Ovary (tissue), 7 donors: ENCODE measurements at regions not wholly inside any gene's neighbourhood (a gene's known extent, or its start where the extent isn't known, plus 50 kb on each side); places are given as distances from the start of the nearest gene placed in this dataset.

ENCODE experiments used
- DNase-seq, 5 donors: peaks; one replicate each; pipeline ENCODE4 v3.0.0-alpha.2; 2019 to 2020
- H3K27ac ChIP-seq, 2 donors: fragments of 200-600 bp; one replicate each; pipeline versions ENCODE4 v1.5.1 to v1.8.0; 2019 to 2022
- H3K27me3 ChIP-seq: fragments of 200-600 bp; one replicate; pipeline ENCODE4 v1.8.0; 2022
- H3K36me3 ChIP-seq: fragments of 200-600 bp; sonication (generic); one replicate; pipeline ENCODE4 v1.5.1; 2019
- H3K4me1 ChIP-seq: one replicate; pipeline ENCODE4 v1.8.1; 2013; ENCODE audit warnings: mild to moderate bottlenecking, moderate library complexity; ENCODE audit not compliant: insufficient read depth
- H3K4me3 ChIP-seq: fragments of 200-600 bp; sonication (generic); one replicate; pipeline ENCODE4 v1.5.1; 2017
- H3K9me3 ChIP-seq, 2 donors: fragments of 200-600 bp in 1 of 2; sonication (generic) in 1 of 2; one replicate each; pipeline versions ENCODE4 v1.5.1 to v1.8.1; 2013 to 2019; ENCODE audit warnings: mild to moderate bottlenecking in 1 of 2, moderate library complexity in 1 of 2
- CTCF ChIP-seq, 3 donors: fragments of 450-650 bp in 2 of 3; fragments of 200-600 bp in 1 of 3; IDR thresholded peaks; one replicate each; pipeline versions ENCODE4 v1.5.1 to v1.8.0; 2016 to 2022; ENCODE audit warnings: antibody characterized with exemption in 3 of 3, mild to moderate bottlenecking in 1 of 3
- EP300 ChIP-seq: sonication (generic); formaldehyde crosslinking; IDR thresholded peaks from one replicate; pipeline ENCODE4 v1.6.1; 2017; ENCODE audit warnings: antibody characterized with exemption
- POLR2A ChIP-seq: fragments of 450-650 bp; IDR thresholded peaks from one replicate; pipeline ENCODE4 v1.6.1; 2017; ENCODE audit warnings: antibody characterized with exemption, mild to moderate bottlenecking, moderate library complexity
- whole genome bisulfite sequencing, 3 donors: extraction: QIAGEN DNeasy Blood & Tissue Kit in 1 of 3; methylation state at CpG; one replicate each; pipeline versions ENCODE4 v1.1.5 to v1.1.7; 2013 to 2017; 5-methylcytosine and 5-hydroxymethylcytosine counted together
- intact Hi-C, 4 donors: fragments of 100-400 bp; cut with DNase I; formaldehyde crosslinking; loops; one replicate each; pipeline versions ENCODE4 v1.11.0 to v1.15.1; 2022 to 2023
- donor health status: DM: no; HTN: no; CAD: no; lungs with moderate emphysema.
- donor health status: DM: no; HTN: no; CAD: no.
- donor health status: Bipolar disorder and iron deficiency.
- donor health status: DM: no; HTN: no; CAD: no.
- donor health status: DM: yes; HTN: yes; CAD: no.

- WGBS, 3 donors, result 80 to 93% (median 85%) methylated on average over 4 of the region's 4 CpGs
- Histone ChIP-seq H3K4me3 (no peak overlapping the region), H3K9me3 (no peaks in the 10 kb centered on the region), H3K27me3 (no peaks in the 10 kb centered on the region), H3K27ac (no peak overlapping the region), H3K4me1 (no peaks in the 10 kb centered on the region), H3K36me3 (no peaks in the 10 kb centered on the region)
- DNase-seq, result no peak
- intact Hi-C loops, result no loop called here
- TF ChIP-seq POLR2A, result no peak
- no peak for TF ChIP-seq CTCF (IDR thresholded peaks at IDR 0.05)
- TF ChIP-seq EP300, result no peak
These were observed 126.7 kb upstream of the TSPAN5 start for GRCh38 chr4:98784947-98785706.

GRCh38 chr4:98781641-98782357 is 123.4 kb upstream of the TSPAN5 start:
- TF ChIP-seq EP300, result no peak
- no peak for TF ChIP-seq POLR2A
- TF ChIP-seq CTCF (IDR thresholded peaks at IDR 0.05), result no peak
- Histone ChIP-seq H3K27me3 (no peaks in the 10 kb centered on the region), H3K4me1 (peaks cover 5% of the 10 kb centered on the region), H3K4me3 (no peak overlapping the region), H3K36me3 (no peaks in the 10 kb centered on the region), H3K9me3 (no peaks in the 10 kb centered on the region), H3K27ac (no peak overlapping the region)
- no peak for DNase-seq
- 72 to 76% (median 73%) methylated on average over 5 of the region's 5 CpGs for whole genome bisulfite sequencing, 3 donors
- intact Hi-C loops, result no loop called here

GRCh38 chr4:98780926-98781325 is 122.5 kb upstream of the TSPAN5 start:
- H3K4me1 ChIP-seq, result peaks cover 5% of the 10 kb centered on the region
- H3K27me3 ChIP-seq, result no peaks in the 10 kb centered on the region
- no peaks in the 10 kb centered on the region for H3K9me3 ChIP-seq
- TF ChIP-seq CTCF (IDR thresholded peaks at IDR 0.05) (no peak), POLR2A (no peak), EP300 (no peak)
- no peak for DNase-seq
- no peaks in the 10 kb centered on the region for H3K36me3 ChIP-seq
- H3K4me3 ChIP-seq, result no peak overlapping the region
- intact Hi-C loops, result no loop called here
- 67 to 98% (median 76%) methylated on average over 3 of the region's 3 CpGs for WGBS, 3 donors
- H3K27ac ChIP-seq, result no peak overlapping the region

GRCh38 chr4:98779088-98779487 is 120.7 kb upstream of the TSPAN5 start:
- intact Hi-C loops, result no loop called here
- Histone ChIP-seq H3K9me3 (no peaks in the 10 kb centered on the region), H3K27me3 (no peaks in the 10 kb centered on the region), H3K36me3 (no peaks in the 10 kb centered on the region), H3K27ac (no peak overlapping the region), H3K4me1 (peaks cover 5% of the 10 kb centered on the region), H3K4me3 (no peak overlapping the region)
- DNase-seq, result no peak
- TF ChIP-seq EP300, result no peak
- no peak for TF ChIP-seq CTCF (IDR thresholded peaks at IDR 0.05)
- no peak for TF ChIP-seq POLR2A
- 38 to 44% (median 40%) methylated on average over 3 of the region's 3 CpGs for WGBS, 3 donors
